WERI-Rb-1 (cell line): ENCODE measurements at regions not wholly inside any gene's neighbourhood (a gene's known extent, or its start where the extent isn't known, plus 50 kb on each side); places are given as distances from the start of the nearest gene placed in this dataset.
"Not testable (repeated sequence)": the region's sequence is repeated elsewhere in the genome, so short reads cannot be mapped to it uniquely, and the experiment has no call there.

Experiments
- DNase-seq: peaks from one replicate; pipeline ENCODE4 v3.0.0-alpha.2; 2020
- H3K27ac ChIP-seq: fragments of 250-450 bp; sonication (Bioruptor Pico); 2 replicates; pipeline ENCODE4 v1.5.1; 2020; ENCODE audit warnings: mild to moderate bottlenecking, moderate library complexity
- H3K27me3 ChIP-seq: fragments of 250-450 bp; sonication (Bioruptor Pico); 2 replicates; pipeline ENCODE4 v1.5.1; 2021; ENCODE audit warnings: mild to moderate bottlenecking, low read depth, moderate library complexity; ENCODE audit not compliant: insufficient read depth, severe bottlenecking
- H3K36me3 ChIP-seq: fragments of 250-450 bp; sonication (Bioruptor Pico); 2 replicates; pipeline ENCODE4 v1.5.1; 2020; ENCODE audit warnings: mild to moderate bottlenecking, moderate library complexity
- H3K4me3 ChIP-seq: 2 replicates; pipeline ENCODE4 v1.5.1; 2011; ENCODE audit warnings: low read depth, mild to moderate bottlenecking, control low read depth, low read length
- H3K9me3 ChIP-seq: fragments of 250-450 bp; sonication (Bioruptor Pico); 2 replicates; pipeline ENCODE4 v1.5.1; 2021; ENCODE audit warnings: mild to moderate bottlenecking, moderate library complexity; ENCODE audit not compliant: severe bottlenecking
- CTCF ChIP-seq: IDR thresholded peaks from 2 replicates; pipeline ENCODE4 v1.5.1; 2011; ENCODE audit warnings: low read depth, mild to moderate bottlenecking, control low read depth, inconsistent platforms, low read length

- H3K9me3 ChIP-seq, H3K4me3 ChIP-seq, H3K27ac ChIP-seq, H3K27me3 ChIP-seq, H3K36me3 ChIP-seq, DNase-seq: not testable (repeated sequence)
These were observed 1740.6 kb upstream of the DEFB115 start for GRCh38 chr20:29516847-29517246.

GRCh38 chr20:29519610-29520241 lies 1737.7 kb upstream of the DEFB115 start:
- not testable (repeated sequence) for DNase-seq, H3K27me3 ChIP-seq, H3K36me3 ChIP-seq

GRCh38 chr20:29533566-29534177 lies 1723.8 kb upstream of the DEFB115 start:
- DNase-seq, H3K36me3 ChIP-seq, H3K9me3 ChIP-seq, H3K27ac ChIP-seq, H3K27me3 ChIP-seq, H3K4me3 ChIP-seq: not testable (repeated sequence)
- TF ChIP-seq CTCF: peak; percentile 9; the same call in 1 of the 2 replicates

More at GRCh38 chr20:29519610-29520241, 1737.7 kb upstream of the DEFB115 start:
- TF ChIP-seq CTCF: peak; percentile 54
- H3K4me3 ChIP-seq, H3K9me3 ChIP-seq, H3K27ac ChIP-seq: not testable (repeated sequence)

- not testable (repeated sequence) for H3K27me3 ChIP-seq, H3K4me3 ChIP-seq, DNase-seq, H3K27ac ChIP-seq, H3K36me3 ChIP-seq, H3K9me3 ChIP-seq
These were observed 1690.4 kb upstream of the DEFB115 start for GRCh38 chr20:29566901-29567635.

- H3K4me3 ChIP-seq, H3K36me3 ChIP-seq, DNase-seq, H3K9me3 ChIP-seq, H3K27me3 ChIP-seq, H3K27ac ChIP-seq: not testable (repeated sequence)
These were observed 1689.8 kb upstream of the DEFB115 start for GRCh38 chr20:29567671-29568070.

GRCh38 chr20:29570126-29570525 lies 1687.3 kb upstream of the DEFB115 start:
- not testable (repeated sequence) for H3K4me3 ChIP-seq, H3K9me3 ChIP-seq, H3K36me3 ChIP-seq, DNase-seq, H3K27ac ChIP-seq, H3K27me3 ChIP-seq

GRCh38 chr20:29589530-29589929 lies 1667.9 kb upstream of the DEFB115 start:
- not testable (repeated sequence) for H3K27me3 ChIP-seq, H3K27ac ChIP-seq, H3K36me3 ChIP-seq

GRCh38 chr20:29604163-29604562 lies 1653.3 kb upstream of the DEFB115 start:
- DNase-seq, H3K36me3 ChIP-seq, H3K4me3 ChIP-seq, H3K9me3 ChIP-seq, H3K27me3 ChIP-seq, H3K27ac ChIP-seq: not testable (repeated sequence)

More at GRCh38 chr20:29589530-29589929, 1667.9 kb upstream of the DEFB115 start:
- not testable (repeated sequence) for DNase-seq, H3K9me3 ChIP-seq, H3K4me3 ChIP-seq

GRCh38 chr20:29606171-29606570 lies 1651.3 kb upstream of the DEFB115 start:
- not testable (repeated sequence) for H3K36me3 ChIP-seq, H3K4me3 ChIP-seq, H3K9me3 ChIP-seq, DNase-seq, H3K27ac ChIP-seq, H3K27me3 ChIP-seq

GRCh38 chr20:29629395-29629794 lies 1628.1 kb upstream of the DEFB115 start:
- not testable (repeated sequence) for H3K27me3 ChIP-seq, H3K27ac ChIP-seq, DNase-seq, H3K9me3 ChIP-seq, H3K36me3 ChIP-seq, H3K4me3 ChIP-seq
